Gastrocnemius medialis (tissue), 4 donors: ENCODE measurements at regions not wholly inside any gene's neighbourhood (a gene's known extent, or its start where the extent isn't known, plus 50 kb on each side); places are given as distances from the start of the nearest gene placed in this dataset.

Experiments
- ATAC-seq, 2 donors: fragments of 150-250 bp; one replicate each; pipeline ENCODE4 v1.9.1; 2016
- DNase-seq, 2 donors: peaks; one replicate each; pipeline ENCODE4 v3.0.0-alpha.2; 2019
- H3K27ac ChIP-seq, 4 donors: fragments of 200-600 bp; sonication (generic); 1 replicate in 1 of 4; 2 replicates in 3 of 4; pipeline ENCODE4 v1.5.1; 2016 to 2018; ENCODE audit warnings: mild to moderate bottlenecking in 2 of 4, moderate library complexity in 1 of 4
- H3K27me3 ChIP-seq, 3 donors: fragments of 200-600 bp; sonication (generic) in 2 of 3; 1 replicate in 1 of 3; 2 replicates in 2 of 3; pipeline versions ENCODE4 v1.5.1 to v1.6.0; 2016 to 2019; ENCODE audit warnings: mild to moderate bottlenecking in 1 of 3, moderate library complexity in 1 of 3
- H3K36me3 ChIP-seq, 2 donors: fragments of 200-600 bp; sonication (generic) in 1 of 2; one replicate each; pipeline ENCODE4 v1.5.1; 2017 to 2018
- H3K4me1 ChIP-seq, 2 donors: fragments of 200-600 bp; sonication (generic) in 1 of 2; one replicate each; pipeline ENCODE4 v1.5.1; 2016 to 2017; ENCODE audit warnings: mild to moderate bottlenecking in 2 of 2
- H3K4me3 ChIP-seq, 4 donors: fragments of 200-600 bp; sonication (generic) in 3 of 4; 1 replicate in 1 of 4; 2 replicates in 3 of 4; pipeline ENCODE4 v1.5.1; 2016 to 2019; ENCODE audit warnings: mild to moderate bottlenecking in 2 of 4
- H3K9me3 ChIP-seq, 3 donors: fragments of 200-600 bp; sonication (generic) in 2 of 3; 1 replicate in 1 of 3; 2 replicates in 2 of 3; pipeline ENCODE4 v1.5.1; 2016 to 2019
- POLR2A ChIP-seq, 2 donors: fragments of 450-650 bp; IDR thresholded peaks; one replicate each; pipeline ENCODE4 v1.6.1; 2017; ENCODE audit warnings: antibody characterized with exemption in 2 of 2, mild to moderate bottlenecking in 2 of 2, moderate library complexity in 2 of 2
- in situ Hi-C, 4 donors: fragments of 200-750 bp; cut with MboI; loops; one replicate each; pipeline versions ENCODE4 v1.15.0 to v1.8.0; 2017; ENCODE audit warnings: low sequenced_read_pairs in 4 of 4
- intact Hi-C: fragments of 100-400 bp; cut with DNase I; formaldehyde crosslinking; loops from one replicate; pipeline ENCODE4 v1.15.1; 2023; ENCODE audit warnings: low total_unique reads
- TF ChIP-seq, protein P1 (sequence below), 5 experiments: fragments of 450-650 bp in 3 of 5; fragments of 200-600 bp in 2 of 5; sonication (generic) in 2 of 5; IDR thresholded peaks in 4 of 5; conservative IDR thresholded peaks in 1 of 5; 1 replicate in 4 of 5; 2 replicates in 1 of 5; pipeline ENCODE4 v1.5.1; 2016 to 2019; ENCODE audit warnings: antibody characterized with exemption in 5 of 5, mild to moderate bottlenecking in 3 of 5, moderate library complexity in 3 of 5

DNA sequence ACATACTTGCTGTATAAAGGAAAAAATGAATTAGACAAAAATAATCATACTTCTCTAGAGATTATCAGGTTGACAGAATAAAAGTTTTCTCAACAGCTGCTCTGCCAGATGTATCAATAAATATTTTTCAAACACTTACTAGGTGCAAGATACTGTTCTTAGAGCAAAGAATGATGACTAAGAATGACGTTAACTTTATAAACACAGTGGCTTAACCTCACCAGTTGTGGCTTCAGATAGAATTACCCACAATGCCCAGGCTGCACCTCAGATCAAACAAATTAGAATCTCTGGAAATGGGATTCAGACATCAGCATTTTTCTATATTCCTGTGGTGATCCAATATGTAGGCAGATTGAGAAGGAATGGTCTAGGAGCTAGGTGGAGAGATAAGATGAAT is 422.4 kb upstream of the ATP11B start:
- intact Hi-C loops, result no loop called here
- Histone ChIP-seq H3K4me1 (no peaks in the 10 kb centered on the region), H3K9me3 (no peaks in the 10 kb centered on the region), H3K36me3 (no peaks in the 10 kb centered on the region), H3K27me3 (no peaks in the 10 kb centered on the region), H3K4me3 (no peak overlapping the region), H3K27ac (no peak overlapping the region)
- in situ Hi-C loops, result no loop called here
- no peak for DNase-seq
- TF ChIP-seq POLR2A (IDR thresholded peaks at IDR 0.05), result no peak
- TF ChIP-seq, protein P1, sequence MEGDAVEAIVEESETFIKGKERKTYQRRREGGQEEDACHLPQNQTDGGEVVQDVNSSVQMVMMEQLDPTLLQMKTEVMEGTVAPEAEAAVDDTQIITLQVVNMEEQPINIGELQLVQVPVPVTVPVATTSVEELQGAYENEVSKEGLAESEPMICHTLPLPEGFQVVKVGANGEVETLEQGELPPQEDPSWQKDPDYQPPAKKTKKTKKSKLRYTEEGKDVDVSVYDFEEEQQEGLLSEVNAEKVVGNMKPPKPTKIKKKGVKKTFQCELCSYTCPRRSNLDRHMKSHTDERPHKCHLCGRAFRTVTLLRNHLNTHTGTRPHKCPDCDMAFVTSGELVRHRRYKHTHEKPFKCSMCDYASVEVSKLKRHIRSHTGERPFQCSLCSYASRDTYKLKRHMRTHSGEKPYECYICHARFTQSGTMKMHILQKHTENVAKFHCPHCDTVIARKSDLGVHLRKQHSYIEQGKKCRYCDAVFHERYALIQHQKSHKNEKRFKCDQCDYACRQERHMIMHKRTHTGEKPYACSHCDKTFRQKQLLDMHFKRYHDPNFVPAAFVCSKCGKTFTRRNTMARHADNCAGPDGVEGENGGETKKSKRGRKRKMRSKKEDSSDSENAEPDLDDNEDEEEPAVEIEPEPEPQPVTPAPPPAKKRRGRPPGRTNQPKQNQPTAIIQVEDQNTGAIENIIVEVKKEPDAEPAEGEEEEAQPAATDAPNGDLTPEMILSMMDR (IDR thresholded peaks at IDR 0.05 in 4 of 5, conservative IDR thresholded peaks at IDR 0.05 in 1 of 5), result no peak
- no peak for ATAC-seq

DNA sequence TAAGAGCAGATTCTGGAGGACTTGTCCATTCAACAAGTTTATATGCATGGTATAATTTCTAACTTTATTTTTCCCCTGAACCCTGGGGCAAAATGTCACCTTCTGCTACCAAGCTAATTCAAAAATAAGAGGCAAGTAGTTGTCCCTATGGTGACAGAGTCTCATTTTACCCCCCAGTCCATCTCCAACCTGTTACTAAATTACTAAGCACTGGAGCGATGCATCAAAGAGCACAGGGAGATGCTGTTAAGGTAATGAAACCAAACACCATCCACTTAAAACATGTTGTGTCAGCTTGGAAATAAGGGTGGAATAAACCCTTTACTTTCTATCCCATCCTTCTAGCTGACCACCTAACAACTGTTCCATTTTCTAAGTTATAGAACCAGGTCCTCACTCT is 417.4 kb upstream of the ATP11B start:
- ATAC-seq, result no peak
- intact Hi-C loops, result no loop called here
- no peaks in the 10 kb centered on the region for H3K9me3 ChIP-seq
- TF ChIP-seq, protein P1 (IDR thresholded peaks at IDR 0.05 in 4 of 5, conservative IDR thresholded peaks at IDR 0.05 in 1 of 5), result no peak
- TF ChIP-seq POLR2A (IDR thresholded peaks at IDR 0.05), result no peak
- H3K27ac ChIP-seq, result no peak overlapping the region
- no peaks in the 10 kb centered on the region for H3K4me1 ChIP-seq
- no peak overlapping the region for H3K4me3 ChIP-seq
- no peaks in the 10 kb centered on the region for H3K27me3 ChIP-seq
- in situ Hi-C loops, result no loop called here
- no peaks in the 10 kb centered on the region for H3K36me3 ChIP-seq
- no peak for DNase-seq

DNA sequence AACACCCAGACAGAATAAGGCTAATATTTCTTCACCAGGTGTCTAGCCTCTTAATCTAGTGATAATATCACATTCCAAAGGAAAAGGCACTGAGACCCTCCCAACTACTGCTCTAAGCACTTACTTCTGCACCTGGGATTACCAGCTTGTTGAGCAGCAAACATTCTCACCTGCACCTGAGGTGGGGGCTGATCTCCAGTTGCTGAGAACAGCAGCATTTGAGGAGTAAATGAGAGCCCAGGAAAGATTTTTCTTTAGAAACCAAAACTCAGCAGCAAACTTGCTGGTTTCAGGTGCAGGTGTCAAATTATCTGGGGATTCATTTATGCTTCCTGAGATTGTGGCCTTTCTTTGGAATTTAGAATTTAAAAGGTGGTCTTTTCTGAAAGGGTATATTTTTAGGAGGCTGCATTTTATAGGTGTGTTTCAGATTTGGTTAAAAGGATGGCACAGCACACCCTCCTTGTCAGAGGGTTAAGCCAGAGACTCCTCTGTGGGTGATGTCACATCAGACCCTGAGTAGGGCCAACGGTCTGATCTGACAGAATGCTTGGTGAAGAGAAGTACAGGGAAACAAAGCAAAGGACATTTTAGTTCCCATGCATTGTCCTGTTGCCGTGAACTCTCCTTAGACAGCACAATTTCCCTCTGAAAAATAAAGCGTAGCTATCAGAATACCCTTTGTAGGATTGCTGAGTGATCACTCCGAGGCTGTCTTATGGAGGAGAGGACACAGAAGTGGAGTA is 411.0 kb upstream of the ATP11B start:
- H3K36me3 ChIP-seq, result no peaks in the 10 kb centered on the region
- H3K4me1 ChIP-seq, result no peaks in the 10 kb centered on the region
- H3K9me3 ChIP-seq, result no peaks in the 10 kb centered on the region
- ATAC-seq, result no peak
- TF ChIP-seq, protein P1 (IDR thresholded peaks at IDR 0.05 in 4 of 5, conservative IDR thresholded peaks at IDR 0.05 in 1 of 5), result no peak
- TF ChIP-seq POLR2A (IDR thresholded peaks at IDR 0.05), result no peak
- no peak for DNase-seq
- H3K4me3 ChIP-seq, result no peak overlapping the region
- no peaks in the 10 kb centered on the region for H3K27me3 ChIP-seq
- H3K27ac ChIP-seq, result no peak overlapping the region
- in situ Hi-C loops, result no loop called here
- intact Hi-C loops, result no loop called here

DNA sequence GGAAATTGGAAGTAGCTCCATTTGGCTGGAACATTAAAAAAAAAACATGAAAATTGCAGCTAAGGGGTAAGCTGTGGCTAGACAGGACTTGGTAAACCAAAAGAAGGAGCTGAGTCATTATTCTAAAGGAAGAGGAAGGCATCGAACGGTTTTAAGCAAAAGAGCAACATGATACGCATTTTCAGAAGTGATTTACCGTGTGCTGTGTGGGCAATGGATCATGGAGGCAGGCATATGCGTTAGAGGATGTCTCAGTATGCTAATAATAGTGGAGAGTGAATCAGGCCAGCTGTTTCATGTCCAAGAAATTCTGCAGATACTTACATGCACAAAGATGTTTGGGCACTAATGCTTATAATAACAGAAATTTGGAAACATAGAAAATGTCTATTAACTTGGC is 409.1 kb upstream of the ATP11B start:
- Histone ChIP-seq H3K4me3 (no peak overlapping the region), H3K36me3 (no peaks in the 10 kb centered on the region), H3K4me1 (no peaks in the 10 kb centered on the region), H3K9me3 (no peaks in the 10 kb centered on the region), H3K27ac (no peak overlapping the region), H3K27me3 (no peaks in the 10 kb centered on the region)
- intact Hi-C loops, result no loop called here
- TF ChIP-seq POLR2A (IDR thresholded peaks at IDR 0.05), result no peak
- TF ChIP-seq, protein P1 (IDR thresholded peaks at IDR 0.05 in 4 of 5, conservative IDR thresholded peaks at IDR 0.05 in 1 of 5), result no peak
- in situ Hi-C loops, result no loop called here
- DNase-seq, result no peak
- no peak for ATAC-seq

DNA sequence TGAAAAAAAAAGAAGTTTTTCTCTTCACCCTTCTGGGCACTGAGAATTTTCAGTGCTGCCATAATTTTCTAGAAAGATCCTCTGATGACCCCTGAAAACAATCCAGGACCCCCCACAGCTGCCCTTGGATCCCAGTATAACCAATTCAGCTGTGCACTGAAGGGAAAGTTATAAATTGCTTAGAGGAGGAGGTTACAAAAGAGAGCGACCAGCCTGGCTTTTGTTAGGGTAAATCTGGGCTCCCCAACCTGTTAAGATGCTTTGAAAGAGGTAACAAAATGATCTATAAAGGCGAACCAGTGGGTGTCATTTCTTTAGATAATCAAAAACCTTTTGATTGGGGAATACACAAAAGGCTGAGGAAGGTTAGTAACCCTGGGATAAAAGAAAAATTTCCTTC is 407.9 kb upstream of the ATP11B start:
- intact Hi-C loops, result no loop called here
- TF ChIP-seq, protein P1 (IDR thresholded peaks at IDR 0.05 in 4 of 5, conservative IDR thresholded peaks at IDR 0.05 in 1 of 5), result no peak
- TF ChIP-seq POLR2A (IDR thresholded peaks at IDR 0.05), result no peak
- H3K9me3 ChIP-seq, result no peaks in the 10 kb centered on the region
- no peaks in the 10 kb centered on the region for H3K36me3 ChIP-seq
- in situ Hi-C loops, result no loop called here
- H3K4me3 ChIP-seq, result no peak overlapping the region
- DNase-seq (no peak), ATAC-seq (no peak)
- no peaks in the 10 kb centered on the region for H3K4me1 ChIP-seq
- H3K27me3 ChIP-seq, result no peaks in the 10 kb centered on the region
- no peak overlapping the region for H3K27ac ChIP-seq
